Activated CD4-positive, alpha-beta T cell treated with anti-CD3 and anti-CD28 coated beads, Interleukin-2, amount 50 U/mL, for 1 hour (primary cell): ENCODE measurements at regions not wholly inside any gene's neighbourhood (a gene's known extent, or its start where the extent isn't known, plus 50 kb on each side); places are given as distances from the start of the nearest gene placed in this dataset.
"Not testable (repeated sequence)": the region's sequence is repeated elsewhere in the genome, so short reads cannot be mapped to it uniquely, and the experiment has no call there.

Experiments used
- DNase-seq: peaks from one replicate; pipeline ENCODE4 v3.0.0-alpha.2; 2020

GRCh38 chr2:176876493-176877103 is 336.0 kb upstream of the HNRNPA3 start:
- DNase-seq, result no peak

GRCh38 chr2:176879426-176879995 is 333.1 kb upstream of the HNRNPA3 start:
- DNase-seq, result no peak

- not testable (repeated sequence) for DNase-seq
Observed at GRCh38 chr2:176882045-176882444, 330.5 kb upstream of the HNRNPA3 start.

GRCh38 chr2:176885001-176885643 is 327.5 kb upstream of the HNRNPA3 start:
- no peak for DNase-seq

- DNase-seq, result no peak
Observed at GRCh38 chr2:176885661-176886060, 326.9 kb upstream of the HNRNPA3 start.

- DNase-seq, result no peak
Observed at GRCh38 chr2:176891105-176891504, 321.5 kb upstream of the HNRNPA3 start.

GRCh38 chr2:176891857-176892256 is 320.7 kb upstream of the HNRNPA3 start:
- DNase-seq, result no peak

- DNase-seq, result no peak
Observed at GRCh38 chr2:176892676-176893226, 319.8 kb upstream of the HNRNPA3 start.

GRCh38 chr2:176895158-176895557 is 317.4 kb upstream of the HNRNPA3 start:
- DNase-seq, result no peak

- no peak for DNase-seq
Observed at GRCh38 chr2:176902454-176902853, 310.1 kb upstream of the HNRNPA3 start.

GRCh38 chr2:176904053-176904452 is 308.5 kb upstream of the HNRNPA3 start:
- DNase-seq, result not testable (repeated sequence)

GRCh38 chr2:176907341-176907740 is 305.3 kb upstream of the HNRNPA3 start:
- no peak for DNase-seq

- DNase-seq, result no peak
Observed at GRCh38 chr2:176910828-176911227, 301.8 kb upstream of the HNRNPA3 start.

- no peak for DNase-seq
Observed at GRCh38 chr2:176913955-176914354, 298.6 kb upstream of the HNRNPA3 start.

- DNase-seq, result no peak
Observed at GRCh38 chr2:176914371-176914770, 298.2 kb upstream of the HNRNPA3 start.

GRCh38 chr2:176922545-176922944 is 290.0 kb upstream of the HNRNPA3 start:
- DNase-seq, result not testable (repeated sequence)

GRCh38 chr2:176923205-176923604 is 289.4 kb upstream of the HNRNPA3 start:
- DNase-seq, result no peak

GRCh38 chr2:176924909-176925534 is 287.6 kb upstream of the HNRNPA3 start:
- DNase-seq, result no peak

- no peak for DNase-seq
Observed at GRCh38 chr2:176926453-176926852, 286.1 kb upstream of the HNRNPA3 start.

- not testable (repeated sequence) for DNase-seq
Observed at GRCh38 chr2:176929387-176929786, 283.2 kb upstream of the HNRNPA3 start.

- DNase-seq, result no peak
Observed at GRCh38 chr2:176931588-176932563, 280.7 kb upstream of the HNRNPA3 start.

GRCh38 chr2:176934131-176934530 is 278.5 kb upstream of the HNRNPA3 start:
- DNase-seq, result no peak
